GM23248 (cell line): ENCODE measurements at regions not wholly inside any gene's neighbourhood (a gene's known extent, or its start where the extent isn't known, plus 50 kb on each side); places are given as distances from the start of the nearest gene placed in this dataset.

Experiments used
- EZH2 ChIP-seq: fragments of 200-600 bp; sonication (generic); IDR thresholded peaks from 2 replicates; pipeline ENCODE4 v1.6.1; 2018; ENCODE audit warnings: antibody characterized with exemption, mild to moderate bottlenecking; ENCODE audit not compliant: insufficient read depth, poor library complexity, severe bottlenecking
- EZH2phosphoT487 ChIP-seq: fragments of 200-600 bp; sonication (generic); IDR thresholded peaks from 2 replicates; pipeline ENCODE4 v1.6.1; 2018; ENCODE audit warnings: antibody characterized with exemption, moderate library complexity, mild to moderate bottlenecking, low read depth; ENCODE audit not compliant: insufficient read depth

DNA sequence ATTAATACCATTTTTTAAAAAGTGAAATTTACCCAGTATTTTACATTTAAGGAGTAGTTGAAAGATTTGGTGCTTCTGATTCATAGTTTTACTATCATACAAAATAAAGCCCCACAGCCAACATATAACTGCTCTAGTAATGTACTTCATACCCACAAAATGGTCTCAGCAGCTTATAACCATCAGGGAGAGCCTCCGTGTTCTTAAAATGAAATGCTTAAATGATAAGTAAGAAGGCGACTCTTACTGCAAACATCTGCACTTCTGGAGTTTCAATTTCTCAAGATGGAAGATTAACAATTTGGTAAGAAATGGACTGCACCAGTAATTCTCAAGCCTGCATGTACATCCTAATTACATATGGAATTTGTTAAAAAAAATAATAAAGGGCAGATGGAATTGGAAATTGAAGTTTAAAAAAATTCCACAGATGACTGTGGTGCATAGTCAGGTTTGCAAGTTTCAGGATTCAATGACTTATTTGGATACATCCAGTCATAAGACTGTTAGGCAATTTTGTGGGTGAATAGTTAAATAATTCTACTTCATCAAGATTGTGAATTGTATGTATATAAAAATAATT lies 461.0 kb downstream of the KIF20B start:
- TF ChIP-seq EZH2 = no peak
- no peak for TF ChIP-seq EZH2phosphoT487
